SK-N-SH treated with all-trans-retinoic acid at 6 μM for 48 hours (cell line): ENCODE measurements at regions not wholly inside any gene's neighbourhood (a gene's known extent, or its start where the extent isn't known, plus 50 kb on each side); places are given as distances from the start of the nearest gene placed in this dataset.
"Not testable (repeated sequence)": the region's sequence is repeated elsewhere in the genome, so short reads cannot be mapped to it uniquely, and the experiment has no call there.

Experiments used
- ATAC-seq: fragments of 200-7000 bp; cut with Tn5 transposase; 3 replicates; pipeline ENCODE4 v1.9.1; 2020; ENCODE audit warnings: mild to moderate bottlenecking, moderate library complexity
- ESRRG ChIP-seq: fragments of 250-450 bp; sonication (Bioruptor Pico); IDR thresholded peaks from 2 replicates; pipeline ENCODE4 v1.6.1; 2021; ENCODE audit warnings: mild to moderate bottlenecking
- GLIS3 ChIP-seq: fragments of 250-450 bp; sonication (Bioruptor Pico); IDR thresholded peaks from 2 replicates; pipeline ENCODE4 v1.5.0; 2020; ENCODE audit warnings: mild to moderate bottlenecking, moderate library complexity
- ISL1 ChIP-seq: fragments of 250-450 bp; sonication (Bioruptor Pico); IDR thresholded peaks from 2 replicates; pipeline ENCODE4 v2.1.2; 2022; ENCODE audit warnings: mild to moderate bottlenecking, moderate library complexity
- OSR1 ChIP-seq: fragments of 250-450 bp; sonication (Bioruptor Pico); IDR thresholded peaks from 2 replicates; pipeline ENCODE4 v1.8.0; 2022; ENCODE audit warnings: moderate library complexity, mild to moderate bottlenecking, inconsistent platforms
- PATZ1 ChIP-seq: fragments of 250-450 bp; sonication (Bioruptor Pico); IDR thresholded peaks from 2 replicates; pipeline ENCODE4 v1.8.0; 2020; ENCODE audit warnings: mild to moderate bottlenecking, moderate library complexity, borderline replicate concordance
- POU6F1 ChIP-seq: fragments of 250-450 bp; sonication (Bioruptor Pico); IDR thresholded peaks from 2 replicates; pipeline ENCODE4 v1.8.0; 2021; ENCODE audit warnings: low read depth, mild to moderate bottlenecking, moderate library complexity, borderline replicate concordance
- PPARA ChIP-seq: fragments of 250-450 bp; sonication (Bioruptor Pico); IDR thresholded peaks from 2 replicates; pipeline ENCODE4 v1.5.0; 2020; ENCODE audit warnings: mild to moderate bottlenecking, borderline replicate concordance
- RARB ChIP-seq: fragments of 250-450 bp; sonication (Bioruptor Pico); IDR thresholded peaks from 2 replicates; pipeline ENCODE4 v1.8.0; 2021; ENCODE audit warnings: mild to moderate bottlenecking, moderate library complexity
- SNAI2 ChIP-seq: fragments of 250-450 bp; sonication (Bioruptor Pico); IDR thresholded peaks from 2 replicates; pipeline ENCODE4 v1.5.0; 2020; ENCODE audit warnings: mild to moderate bottlenecking, moderate library complexity
- TOX ChIP-seq: fragments of 250-450 bp; sonication (Bioruptor Pico); IDR thresholded peaks from 2 replicates; pipeline ENCODE4 v1.8.0; 2021; ENCODE audit warnings: mild to moderate bottlenecking, moderate library complexity, borderline replicate concordance
- TSHZ2 ChIP-seq: fragments of 250-450 bp; sonication (Bioruptor Pico); IDR thresholded peaks from 2 replicates; pipeline ENCODE4 v1.5.0; 2020; ENCODE audit warnings: mild to moderate bottlenecking, moderate library complexity
- ZC3H10 ChIP-seq: fragments of 250-450 bp; sonication (Bioruptor Pico); IDR thresholded peaks from 2 replicates; pipeline ENCODE4 v1.5.1; 2021; ENCODE audit warnings: mild to moderate bottlenecking, moderate library complexity
- ZFP3 ChIP-seq: fragments of 250-450 bp; sonication (Bioruptor Pico); IDR thresholded peaks from 2 replicates; pipeline ENCODE4 v1.5.0; 2020; ENCODE audit warnings: mild to moderate bottlenecking, moderate library complexity
- ZFP30 ChIP-seq: fragments of 450-650 bp; formaldehyde crosslinking; IDR thresholded peaks from 2 replicates; pipeline ENCODE4 v1.5.0; 2022; ENCODE audit warnings: mild to moderate bottlenecking, moderate library complexity
- ZNF565 ChIP-seq: fragments of 450-650 bp; formaldehyde crosslinking; conservative IDR thresholded peaks from 2 replicates; pipeline ENCODE4 v1.5.0; 2020; ENCODE audit warnings: low read depth, mild to moderate bottlenecking, moderate library complexity
- ZNF70 ChIP-seq: fragments of 450-650 bp; formaldehyde crosslinking; IDR thresholded peaks from 2 replicates; pipeline ENCODE4 v1.5.0; 2020; ENCODE audit warnings: mild to moderate bottlenecking, moderate library complexity
- ZNF8 ChIP-seq: fragments of 450-650 bp; formaldehyde crosslinking; IDR thresholded peaks from 2 replicates; pipeline ENCODE4 v1.5.0; 2020; ENCODE audit warnings: mild to moderate bottlenecking, moderate library complexity
- TF ChIP-seq, protein P1 (sequence below): fragments of 250-450 bp; sonication (Bioruptor Pico); IDR thresholded peaks from 2 replicates; pipeline ENCODE4 v1.5.1; 2020; ENCODE audit warnings: low read depth, mild to moderate bottlenecking, moderate library complexity
- TF ChIP-seq, protein P2 (sequence below): fragments of 250-450 bp; sonication (Bioruptor Pico); IDR thresholded peaks from 2 replicates; pipeline ENCODE4 v1.5.1; 2021; ENCODE audit warnings: mild to moderate bottlenecking, moderate library complexity

DNA sequence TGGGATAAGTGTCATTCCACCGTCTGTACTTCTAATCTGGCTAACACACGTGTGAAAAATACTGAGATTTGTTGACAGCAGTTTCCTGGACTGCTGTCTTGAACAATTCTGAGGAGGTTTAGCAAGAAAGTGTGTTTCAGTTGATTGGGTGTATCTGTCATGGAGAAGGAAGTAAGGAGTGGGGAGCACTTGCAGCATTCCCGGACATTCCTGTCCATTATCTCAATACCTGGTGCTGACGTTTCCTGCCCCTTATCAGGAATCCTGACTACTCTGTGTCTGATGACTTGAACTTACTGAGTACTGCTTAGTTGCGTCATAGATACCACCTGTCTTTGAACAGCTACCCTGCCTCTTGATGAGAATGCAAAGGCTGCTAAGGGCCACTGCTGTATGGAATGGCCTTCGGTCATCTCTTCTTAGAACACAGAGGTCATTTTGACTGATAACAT, 72.0 kb upstream of the VKORC1L1 start (continued):
- no peak for TF ChIP-seq SNAI2 (CRISPR knock-in tag)

DNA sequence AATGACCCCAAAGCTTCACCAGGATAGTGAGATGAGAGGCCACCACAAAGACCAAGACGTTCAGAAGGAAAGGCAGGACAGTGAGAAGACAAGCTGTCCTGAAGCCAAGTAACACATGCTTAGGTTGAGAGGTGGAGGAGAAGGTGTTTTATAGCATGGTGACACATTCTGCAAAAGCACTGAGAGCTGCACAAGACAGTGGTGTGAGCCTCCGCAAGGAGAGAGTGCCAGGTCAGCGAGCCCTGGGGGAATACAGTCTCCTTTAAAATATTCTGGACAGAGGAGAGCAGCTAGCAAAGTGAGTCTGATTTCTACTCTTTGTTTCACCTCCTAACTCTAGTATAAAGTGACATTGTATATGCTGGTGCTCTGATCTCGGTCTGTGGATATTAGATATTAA, 68.0 kb upstream of the VKORC1L1 start:
- no peak for TF ChIP-seq ISL1 (CRISPR knock-in tag)
- TF ChIP-seq RARB (CRISPR knock-in tag), result no peak
- no peak for TF ChIP-seq OSR1 (CRISPR knock-in tag)
- TF ChIP-seq ZFP30 (CRISPR knock-in tag), result no peak
- TF ChIP-seq GLIS3, result no peak
- TF ChIP-seq ZNF565 (CRISPR knock-in tag), result no peak
- TF ChIP-seq ZC3H10, result no peak
- TF ChIP-seq ZFP3 (CRISPR knock-in tag), result no peak
- TF ChIP-seq TOX (CRISPR knock-in tag), result no peak
- TF ChIP-seq, protein P1, sequence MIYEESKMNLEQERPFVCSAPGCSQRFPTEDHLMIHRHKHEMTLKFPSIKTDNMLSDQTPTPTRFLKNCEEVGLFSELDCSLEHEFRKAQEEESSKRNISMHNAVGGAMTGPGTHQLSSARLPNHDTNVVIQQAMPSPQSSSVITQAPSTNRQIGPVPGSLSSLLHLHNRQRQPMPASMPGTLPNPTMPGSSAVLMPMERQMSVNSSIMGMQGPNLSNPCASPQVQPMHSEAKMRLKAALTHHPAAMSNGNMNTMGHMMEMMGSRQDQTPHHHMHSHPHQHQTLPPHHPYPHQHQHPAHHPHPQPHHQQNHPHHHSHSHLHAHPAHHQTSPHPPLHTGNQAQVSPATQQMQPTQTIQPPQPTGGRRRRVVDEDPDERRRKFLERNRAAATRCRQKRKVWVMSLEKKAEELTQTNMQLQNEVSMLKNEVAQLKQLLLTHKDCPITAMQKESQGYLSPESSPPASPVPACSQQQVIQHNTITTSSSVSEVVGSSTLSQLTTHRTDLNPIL (CRISPR knock-in tag), result no peak
- TF ChIP-seq SNAI2 (CRISPR knock-in tag), result no peak
- TF ChIP-seq POU6F1, result no peak
- TF ChIP-seq, protein P2, sequence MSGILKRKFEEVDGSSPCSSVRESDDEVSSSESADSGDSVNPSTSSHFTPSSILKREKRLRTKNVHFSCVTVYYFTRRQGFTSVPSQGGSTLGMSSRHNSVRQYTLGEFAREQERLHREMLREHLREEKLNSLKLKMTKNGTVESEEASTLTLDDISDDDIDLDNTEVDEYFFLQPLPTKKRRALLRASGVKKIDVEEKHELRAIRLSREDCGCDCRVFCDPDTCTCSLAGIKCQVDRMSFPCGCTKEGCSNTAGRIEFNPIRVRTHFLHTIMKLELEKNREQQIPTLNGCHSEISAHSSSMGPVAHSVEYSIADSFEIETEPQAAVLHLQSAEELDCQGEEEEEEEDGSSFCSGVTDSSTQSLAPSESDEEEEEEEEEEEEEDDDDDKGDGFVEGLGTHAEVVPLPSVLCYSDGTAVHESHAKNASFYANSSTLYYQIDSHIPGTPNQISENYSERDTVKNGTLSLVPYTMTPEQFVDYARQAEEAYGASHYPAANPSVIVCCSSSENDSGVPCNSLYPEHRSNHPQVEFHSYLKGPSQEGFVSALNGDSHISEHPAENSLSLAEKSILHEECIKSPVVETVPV, result no peak

DNA sequence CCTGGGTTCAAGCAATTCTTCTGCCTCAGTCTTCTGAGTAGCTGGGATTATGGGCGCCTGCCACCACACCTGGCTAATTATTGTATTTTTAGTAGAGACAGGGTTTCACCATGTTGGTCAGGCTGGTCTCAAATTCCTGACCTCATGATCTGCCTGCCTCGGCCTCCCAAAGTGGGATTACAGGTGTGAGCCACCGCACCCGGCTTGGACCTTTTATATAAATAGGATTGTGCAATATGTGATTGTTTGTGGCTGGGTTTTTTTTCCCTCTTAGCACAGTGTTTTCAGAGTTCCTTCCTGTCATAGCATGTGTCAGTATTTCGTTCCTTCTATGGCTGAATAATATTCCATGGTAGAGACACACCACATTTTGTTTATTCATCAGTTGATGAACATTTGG, 65.8 kb upstream of the VKORC1L1 start:
- not testable (repeated sequence) for ATAC-seq

More for the DNA sequence above, 68.0 kb upstream of the VKORC1L1 start:
- no peak; the same call in 2 of the 3 replicates for ATAC-seq

DNA sequence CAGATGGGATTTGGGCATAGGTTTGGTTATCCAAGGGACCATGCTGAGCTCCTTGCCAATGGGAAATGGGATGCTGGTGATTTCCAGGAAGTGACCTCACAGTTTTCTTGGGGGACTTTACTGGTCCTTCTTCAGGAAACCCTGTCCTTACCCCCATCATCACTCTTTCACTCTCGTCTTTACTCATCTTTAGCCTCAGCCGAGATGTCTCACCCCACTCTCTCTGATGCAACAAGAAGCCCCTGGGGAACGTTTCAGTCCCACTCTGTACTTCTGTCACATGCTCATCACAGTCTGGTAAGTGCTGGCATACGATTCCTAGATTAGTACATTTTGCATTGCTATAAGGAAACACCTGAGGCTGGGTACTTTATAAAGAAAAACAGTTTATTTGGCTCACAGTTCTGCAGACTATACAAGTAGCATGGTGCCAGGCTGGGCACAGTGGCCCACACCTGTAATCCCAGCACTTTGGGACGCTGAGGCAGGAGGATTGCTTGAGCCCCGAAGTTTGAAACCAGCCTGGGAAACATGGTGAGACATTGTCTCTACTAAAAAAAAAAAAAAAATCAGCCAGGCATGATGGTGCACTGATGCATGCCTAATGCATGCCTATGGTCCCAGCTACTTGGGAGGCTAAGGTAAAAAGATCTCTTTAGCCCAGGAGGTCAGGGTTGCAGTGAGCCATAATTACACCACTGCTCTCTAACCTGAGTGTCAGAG, 63.5 kb upstream of the VKORC1L1 start:
- no peak for TF ChIP-seq ZNF70 (CRISPR knock-in tag)
- no peak for TF ChIP-seq GLIS3
- TF ChIP-seq PATZ1 (CRISPR knock-in tag), result no peak
- TF ChIP-seq ZNF8, result no peak
- TF ChIP-seq ZNF565 (CRISPR knock-in tag), result no peak
- no peak for TF ChIP-seq ZFP30 (CRISPR knock-in tag)
- no peak for TF ChIP-seq PPARA (CRISPR knock-in tag)
- TF ChIP-seq ZFP3 (CRISPR knock-in tag), result no peak
- TF ChIP-seq SNAI2 (CRISPR knock-in tag), result no peak
- TF ChIP-seq OSR1 (CRISPR knock-in tag), result no peak
- TF ChIP-seq TSHZ2 (CRISPR knock-in tag), result no peak
- no peak for TF ChIP-seq ESRRG (CRISPR knock-in tag)
- no peak for TF ChIP-seq RARB (CRISPR knock-in tag)
- no peak for TF ChIP-seq ISL1 (CRISPR knock-in tag)
- no peak for TF ChIP-seq POU6F1
- no peak for ATAC-seq
